ENCODE measurements at regions not wholly inside any gene's neighbourhood (a gene's known extent, or its start where the extent isn't known, plus 50 kb on each side); places are given as distances from the start of the nearest gene placed in this dataset.

GRCh38 chr2:5039241-5039975 lies 652.8 kb upstream of the SOX11 start:
- TF ChIP-seq CTCF (IDR thresholded peaks at IDR 0.05), result no peak
- Mint-ChIP-seq H3K27me3 (ENCODE audit: unreplicated experiment) (no peaks in the 10 kb centered on the region), H3K4me3 (ENCODE audit: unreplicated experiment) (no peak overlapping the region), H3K36me3 (ENCODE audit: unreplicated experiment) (no peaks in the 10 kb centered on the region), H3K9me3 (ENCODE audit: unreplicated experiment) (peaks cover under 1% of the 10 kb centered on the region), H3K4me1 (ENCODE audit: unreplicated experiment) (no peaks in the 10 kb centered on the region), H3K27ac (ENCODE audit: unreplicated experiment) (no peak overlapping the region)
- DNase-seq (ENCODE audit: extremely low spot score, unreplicated experiment), result no peak

DNA sequence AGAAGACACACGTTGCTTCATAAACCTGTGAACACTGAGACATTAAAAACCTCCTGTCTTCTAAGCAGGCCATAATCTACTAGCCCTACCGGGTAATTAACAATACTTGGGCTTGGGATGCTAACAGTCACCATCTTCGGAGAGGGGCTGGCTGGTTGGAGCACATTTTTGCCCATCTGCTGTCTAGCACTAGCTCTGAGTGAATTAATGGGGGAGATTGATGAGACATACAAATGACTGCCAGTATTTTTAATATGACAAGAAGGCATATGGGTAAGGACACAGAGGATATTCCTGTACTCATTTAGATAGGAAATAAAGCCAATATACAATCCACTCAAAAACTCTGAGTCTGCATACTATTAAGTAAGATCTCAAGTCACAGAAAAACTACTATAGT lies 651.6 kb upstream of the SOX11 start:
- no peak for DNase-seq (ENCODE audit: extremely low spot score, unreplicated experiment)
- Mint-ChIP-seq H3K4me1 (ENCODE audit: unreplicated experiment) (no peaks in the 10 kb centered on the region), H3K36me3 (ENCODE audit: unreplicated experiment) (no peaks in the 10 kb centered on the region), H3K4me3 (ENCODE audit: unreplicated experiment) (no peak overlapping the region), H3K27ac (ENCODE audit: unreplicated experiment) (no peak overlapping the region), H3K27me3 (ENCODE audit: unreplicated experiment) (no peaks in the 10 kb centered on the region), H3K9me3 (ENCODE audit: unreplicated experiment) (peaks cover 6% of the 10 kb centered on the region)
- TF ChIP-seq CTCF (IDR thresholded peaks at IDR 0.05), result no peak

DNA sequence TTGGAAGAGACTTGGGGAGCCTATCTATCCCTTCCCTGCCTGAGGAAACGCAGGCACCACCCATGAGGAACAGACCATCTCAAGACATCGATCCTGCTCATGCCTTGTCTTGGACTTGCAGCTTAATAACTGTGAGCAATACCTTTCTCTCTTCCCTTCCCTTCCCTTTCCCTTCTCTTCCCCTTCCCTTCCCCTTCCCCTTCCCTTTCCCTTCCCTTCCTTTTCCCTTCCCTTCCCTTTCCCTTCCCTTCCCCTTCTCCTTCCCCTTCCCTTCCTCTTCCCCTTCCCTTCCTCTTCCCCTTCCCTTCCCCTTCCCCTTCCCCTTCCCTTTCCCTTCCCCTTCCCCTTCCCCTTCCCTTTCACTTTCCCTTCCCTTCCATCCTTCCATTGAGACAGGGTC lies 650.7 kb upstream of the SOX11 start:
- H3K4me3 Mint-ChIP-seq (ENCODE audit: unreplicated experiment), result no peak overlapping the region
- no peaks in the 10 kb centered on the region for H3K36me3 Mint-ChIP-seq (ENCODE audit: unreplicated experiment)
- TF ChIP-seq CTCF (IDR thresholded peaks at IDR 0.05), result no peak
- no peak for DNase-seq (ENCODE audit: extremely low spot score, unreplicated experiment)
- H3K9me3 Mint-ChIP-seq (ENCODE audit: unreplicated experiment), result peaks cover 9% of the 10 kb centered on the region
- H3K27ac Mint-ChIP-seq (ENCODE audit: unreplicated experiment), result no peak overlapping the region
- H3K27me3 Mint-ChIP-seq (ENCODE audit: unreplicated experiment), result no peaks in the 10 kb centered on the region
- H3K4me1 Mint-ChIP-seq (ENCODE audit: unreplicated experiment), result no peaks in the 10 kb centered on the region

- no peaks in the 10 kb centered on the region for H3K27me3 Mint-ChIP-seq (ENCODE audit: unreplicated experiment)
- DNase-seq (ENCODE audit: extremely low spot score, unreplicated experiment), result no peak
- H3K36me3 Mint-ChIP-seq (ENCODE audit: unreplicated experiment), result no peaks in the 10 kb centered on the region
- no peak for TF ChIP-seq CTCF (IDR thresholded peaks at IDR 0.05)
- H3K27ac Mint-ChIP-seq (ENCODE audit: unreplicated experiment), result no peak overlapping the region
- no peak overlapping the region for H3K4me3 Mint-ChIP-seq (ENCODE audit: unreplicated experiment)
- no peaks in the 10 kb centered on the region for H3K4me1 Mint-ChIP-seq (ENCODE audit: unreplicated experiment)
- H3K9me3 Mint-ChIP-seq (ENCODE audit: unreplicated experiment), result peaks cover 20% of the 10 kb centered on the region
Observed at GRCh38 chr2:5042666-5043440, 649.3 kb upstream of the SOX11 start.

DNA sequence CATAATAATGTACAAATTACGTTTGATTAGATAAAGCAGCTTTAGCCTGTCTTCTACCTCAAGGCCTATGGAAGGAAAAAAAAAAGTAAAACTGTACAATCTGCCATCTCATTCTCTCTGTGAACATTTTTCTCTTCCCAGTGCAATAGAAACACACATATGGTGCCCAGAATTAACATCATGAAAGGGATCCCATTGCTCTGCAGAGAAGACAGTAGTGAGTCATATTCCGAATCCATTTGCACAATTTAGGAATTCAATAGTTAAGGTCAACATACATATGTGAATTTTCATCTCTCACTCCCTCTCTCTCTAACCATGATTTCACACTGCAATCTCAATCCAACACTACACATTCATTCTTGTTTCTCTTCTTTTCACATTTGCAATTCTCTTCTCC lies 640.9 kb upstream of the SOX11 start:
- Mint-ChIP-seq H3K9me3 (ENCODE audit: unreplicated experiment) (peaks cover 21% of the 10 kb centered on the region), H3K4me3 (ENCODE audit: unreplicated experiment) (no peak overlapping the region), H3K4me1 (ENCODE audit: unreplicated experiment) (no peaks in the 10 kb centered on the region), H3K27ac (ENCODE audit: unreplicated experiment) (no peak overlapping the region), H3K36me3 (ENCODE audit: unreplicated experiment) (no peaks in the 10 kb centered on the region), H3K27me3 (ENCODE audit: unreplicated experiment) (no peaks in the 10 kb centered on the region)
- no peak for TF ChIP-seq CTCF (IDR thresholded peaks at IDR 0.05)
- no peak for DNase-seq (ENCODE audit: extremely low spot score, unreplicated experiment)

All from osteocyte (in vitro differentiated cells).